ENCODE measurements at regions not wholly inside any gene's neighbourhood (a gene's known extent, or its start where the extent isn't known, plus 50 kb on each side); places are given as distances from the start of the nearest gene placed in this dataset.

GRCh38 chr4:95979961-95980876 lies 140.3 kb downstream of the PDHA2 start:
- DNase-seq = no peak
- Mint-ChIP-seq H3K27me3 (ENCODE audit: unreplicated experiment) (no peaks in the 10 kb centered on the region), H3K36me3 (ENCODE audit: unreplicated experiment) (no peaks in the 10 kb centered on the region), H3K9me3 (ENCODE audit: unreplicated experiment) (no peaks in the 10 kb centered on the region), H3K4me3 (ENCODE audit: unreplicated experiment) (no peak overlapping the region), H3K27ac (ENCODE audit: unreplicated experiment) (no peak overlapping the region), H3K4me1 (ENCODE audit: low read depth, unreplicated experiment) (no peaks in the 10 kb centered on the region)
- TF ChIP-seq CTCF (IDR thresholded peaks at IDR 0.05; ENCODE audit: partially characterized antibody, unreplicated experiment) = no peak

GRCh38 chr4:95980877-95981360 lies 141.0 kb downstream of the PDHA2 start:
- Mint-ChIP-seq H3K4me3 (ENCODE audit: unreplicated experiment) (no peak overlapping the region), H3K27me3 (ENCODE audit: unreplicated experiment) (no peaks in the 10 kb centered on the region), H3K4me1 (ENCODE audit: low read depth, unreplicated experiment) (no peaks in the 10 kb centered on the region), H3K27ac (ENCODE audit: unreplicated experiment) (no peak overlapping the region), H3K36me3 (ENCODE audit: unreplicated experiment) (no peaks in the 10 kb centered on the region), H3K9me3 (ENCODE audit: unreplicated experiment) (no peaks in the 10 kb centered on the region)
- DNase-seq = no peak
- no peak for TF ChIP-seq CTCF (IDR thresholded peaks at IDR 0.05; ENCODE audit: partially characterized antibody, unreplicated experiment)

GRCh38 chr4:95981591-95981990 lies 141.7 kb downstream of the PDHA2 start:
- no peak overlapping the region for H3K27ac Mint-ChIP-seq (ENCODE audit: unreplicated experiment)
- DNase-seq = no peak
- H3K4me1 Mint-ChIP-seq (ENCODE audit: low read depth, unreplicated experiment) = no peaks in the 10 kb centered on the region
- H3K4me3 Mint-ChIP-seq (ENCODE audit: unreplicated experiment) = no peak overlapping the region
- no peaks in the 10 kb centered on the region for H3K36me3 Mint-ChIP-seq (ENCODE audit: unreplicated experiment)
- no peak for TF ChIP-seq CTCF (IDR thresholded peaks at IDR 0.05; ENCODE audit: partially characterized antibody, unreplicated experiment)
- no peaks in the 10 kb centered on the region for H3K9me3 Mint-ChIP-seq (ENCODE audit: unreplicated experiment)
- no peaks in the 10 kb centered on the region for H3K27me3 Mint-ChIP-seq (ENCODE audit: unreplicated experiment)

- H3K9me3 Mint-ChIP-seq (ENCODE audit: unreplicated experiment) = no peaks in the 10 kb centered on the region
- no peaks in the 10 kb centered on the region for H3K4me1 Mint-ChIP-seq (ENCODE audit: low read depth, unreplicated experiment)
- no peaks in the 10 kb centered on the region for H3K36me3 Mint-ChIP-seq (ENCODE audit: unreplicated experiment)
- no peak for TF ChIP-seq CTCF (IDR thresholded peaks at IDR 0.05; ENCODE audit: partially characterized antibody, unreplicated experiment)
- H3K27ac Mint-ChIP-seq (ENCODE audit: unreplicated experiment) = no peak overlapping the region
- no peaks in the 10 kb centered on the region for H3K27me3 Mint-ChIP-seq (ENCODE audit: unreplicated experiment)
- DNase-seq = no peak
- no peak overlapping the region for H3K4me3 Mint-ChIP-seq (ENCODE audit: unreplicated experiment)
These were observed 142.6 kb downstream of the PDHA2 start for GRCh38 chr4:95982516-95982915.

- no peaks in the 10 kb centered on the region for H3K27me3 Mint-ChIP-seq (ENCODE audit: unreplicated experiment)
- no peak overlapping the region for H3K4me3 Mint-ChIP-seq (ENCODE audit: unreplicated experiment)
- no peak for TF ChIP-seq CTCF (IDR thresholded peaks at IDR 0.05; ENCODE audit: partially characterized antibody, unreplicated experiment)
- H3K36me3 Mint-ChIP-seq (ENCODE audit: unreplicated experiment) = no peaks in the 10 kb centered on the region
- no peaks in the 10 kb centered on the region for H3K9me3 Mint-ChIP-seq (ENCODE audit: unreplicated experiment)
- DNase-seq = no peak
- no peaks in the 10 kb centered on the region for H3K4me1 Mint-ChIP-seq (ENCODE audit: low read depth, unreplicated experiment)
- H3K27ac Mint-ChIP-seq (ENCODE audit: unreplicated experiment) = no peak overlapping the region
These were observed 144.2 kb downstream of the PDHA2 start for GRCh38 chr4:95984081-95984480.

Measured in glutamatergic neuron (in vitro differentiated cells).